AG04450 (cell line): ENCODE measurements at regions not wholly inside any gene's neighbourhood (a gene's known extent, or its start where the extent isn't known, plus 50 kb on each side); places are given as distances from the start of the nearest gene placed in this dataset.

Experiments used
- CTCF ChIA-PET: fragments of 300-600, 350-600 bp; formaldehyde crosslinking; extraction: SDS; loops from one replicate; lab custom pipeline; 2022; ENCODE audit warnings: antibody characterized with exemption, inconsistent platforms; lab: Charles Lee
- POLR2A ChIA-PET: fragments of 350-600 bp; formaldehyde crosslinking; extraction: SDS; loops from one replicate; lab custom pipeline; 2021; ENCODE audit warnings: antibody characterized with exemption, inconsistent platforms; lab: Yijun Ruan, JAX
- DNase-seq: peaks from one replicate; pipeline ENCODE4 v3.0.0-alpha.2; 2011; ENCODE audit warnings: low read depth, low spot score
- H3K27ac ChIP-seq: one replicate; pipeline ENCODE4 v1.5.1; 2012; ENCODE audit warnings: low read depth, low read length, control low read depth
- H3K27me3 ChIP-seq: one replicate; pipeline ENCODE4 v1.6.0; 2012; ENCODE audit warnings: low read length; ENCODE audit not compliant: control insufficient read depth, insufficient read depth
- H3K4me3 ChIP-seq: 2 replicates; pipeline ENCODE4 v1.5.1; 2011; ENCODE audit warnings: mild to moderate bottlenecking, low read depth, low read length, control low read depth
- H3K9me3 ChIP-seq: 2 replicates; pipeline ENCODE4 v1.5.1; 2012; ENCODE audit warnings: low read length; ENCODE audit not compliant: control insufficient read depth, insufficient read depth
- CTCF ChIP-seq: IDR thresholded peaks from 2 replicates; pipeline ENCODE4 v1.5.1; 2011; ENCODE audit warnings: low read depth, low read length, control low read depth, inconsistent platforms

- Histone ChIP-seq H3K4me3 (no peak overlapping the region), H3K27me3 (no peaks in the 10 kb centered on the region), H3K9me3 (no peaks in the 10 kb centered on the region), H3K27ac (no peak overlapping the region)
- POLR2A ChIA-PET: no interaction called here
- no peak for TF ChIP-seq CTCF
- CTCF ChIA-PET: interaction anchor here (0.7 kb wide), 1 partner anchor 24 kb away, joined by 5 read pairs; no protein-coding TSS in a partner anchor
- DNase-seq: no peak
These were observed 686.8 kb upstream of the PIK3C3 start for GRCh38 chr18:41268271-41268670.

- CTCF ChIA-PET: no interaction called here
- peak; percentile 50 for DNase-seq
These were observed 688.4 kb upstream of the PIK3C3 start for GRCh38 chr18:41266616-41267015.

GRCh38 chr18:41266204-41266603 lies 688.8 kb upstream of the PIK3C3 start:
- no peaks in the 10 kb centered on the region for H3K27me3 ChIP-seq
- TF ChIP-seq CTCF: no peak
- no peak for DNase-seq
- H3K4me3 ChIP-seq: no peak overlapping the region
- POLR2A ChIA-PET: interaction anchor here (0.7 kb wide), 1 partner anchor 704 kb away, joined by 3 read pairs; no protein-coding TSS in a partner anchor
- H3K27ac ChIP-seq: peak overlapping the region; percentile 47
- H3K9me3 ChIP-seq: no peaks in the 10 kb centered on the region
- CTCF ChIA-PET: no interaction called here

More at GRCh38 chr18:41266616-41267015, 688.4 kb upstream of the PIK3C3 start:
- H3K4me3 ChIP-seq: no peak overlapping the region
- no peaks in the 10 kb centered on the region for H3K9me3 ChIP-seq
- H3K27ac ChIP-seq: peak overlapping the region; percentile 81
- H3K27me3 ChIP-seq: no peaks in the 10 kb centered on the region
- POLR2A ChIA-PET: interaction anchor here (0.6 to 0.7 kb wide), 2 partner anchors 704 to 771 kb away, joined by 3 read pairs; no protein-coding TSS in a partner anchor
- TF ChIP-seq CTCF: no peak

GRCh38 chr18:41265047-41265446 lies 690.0 kb upstream of the PIK3C3 start:
- POLR2A ChIA-PET: no interaction called here
- CTCF ChIA-PET: no interaction called here
- Histone ChIP-seq H3K27ac (no peak overlapping the region), H3K27me3 (no peaks in the 10 kb centered on the region), H3K4me3 (no peak overlapping the region), H3K9me3 (no peaks in the 10 kb centered on the region)
- DNase-seq: peak; percentile 61
- TF ChIP-seq CTCF: no peak

GRCh38 chr18:41263956-41264355 lies 691.1 kb upstream of the PIK3C3 start:
- H3K9me3 ChIP-seq: no peaks in the 10 kb centered on the region
- no peak overlapping the region for H3K27ac ChIP-seq
- ChIA-PET CTCF (no interaction called here), POLR2A (no interaction called here)
- H3K27me3 ChIP-seq: no peaks in the 10 kb centered on the region
- H3K4me3 ChIP-seq: no peak overlapping the region
- TF ChIP-seq CTCF: no peak
- no peak for DNase-seq
